H54 (cell line): ENCODE measurements at regions not wholly inside any gene's neighbourhood (a gene's known extent, or its start where the extent isn't known, plus 50 kb on each side); places are given as distances from the start of the nearest gene placed in this dataset.

Source experiments
- DNase-seq: peaks from one replicate; pipeline ENCODE4 v3.0.0; 2011; ENCODE audit warnings: low spot score, mixed read lengths; ENCODE audit not compliant: insufficient read length
- FAIRE-seq: peaks from 3 replicates; lab custom pipeline; 2011; peaks lifted over from hg19 to GRCh38; lab: Jason Lieb, UNC
- POLR2A ChIP-seq: IDR thresholded peaks from 2 replicates; pipeline ENCODE4 v1.6.1; 2011; ENCODE audit warnings: low read depth, mild to moderate bottlenecking, low read length

GRCh38 chr1:55323760-55324159 is 108.6 kb upstream of the USP24 start:
- TF ChIP-seq POLR2A: no peak
- FAIRE-seq: no peak

GRCh38 chr1:55322842-55323241 is 107.7 kb upstream of the USP24 start:
- no peak for TF ChIP-seq POLR2A
- no peak for FAIRE-seq
- DNase-seq: no peak

More at GRCh38 chr1:55323760-55324159, 108.6 kb upstream of the USP24 start:
- DNase-seq: no peak

- no peak for TF ChIP-seq POLR2A
- no peak for DNase-seq
- no peak for FAIRE-seq
Measured at GRCh38 chr1:55321942-55322341, 106.8 kb upstream of the USP24 start.

GRCh38 chr1:55320891-55321290 is 105.7 kb upstream of the USP24 start:
- FAIRE-seq (no peak), DNase-seq (no peak)
- no peak for TF ChIP-seq POLR2A

- no peak for DNase-seq
- no peak for FAIRE-seq
- no peak for TF ChIP-seq POLR2A
Measured at GRCh38 chr1:55318116-55318817, 103.1 kb upstream of the USP24 start.

GRCh38 chr1:55317673-55318072 is 102.5 kb upstream of the USP24 start:
- FAIRE-seq: no peak
- DNase-seq: no peak
- no peak for TF ChIP-seq POLR2A

GRCh38 chr1:55316947-55317662 is 101.9 kb upstream of the USP24 start:
- no peak for TF ChIP-seq POLR2A
- no peak for DNase-seq
- no peak for FAIRE-seq

GRCh38 chr1:55316502-55316901 is 101.3 kb upstream of the USP24 start:
- no peak for TF ChIP-seq POLR2A
- DNase-seq (no peak), FAIRE-seq (no peak)

- FAIRE-seq: no peak
- DNase-seq: no peak
Measured at GRCh38 chr1:55315552-55315951, 100.4 kb upstream of the USP24 start.

GRCh38 chr1:55314740-55315139 is 99.6 kb upstream of the USP24 start:
- no peak for FAIRE-seq

More at GRCh38 chr1:55315552-55315951, 100.4 kb upstream of the USP24 start:
- TF ChIP-seq POLR2A: no peak

GRCh38 chr1:55313903-55314302 is 98.7 kb upstream of the USP24 start:
- DNase-seq: no peak
- FAIRE-seq: no peak
- TF ChIP-seq POLR2A: no peak

More at GRCh38 chr1:55314740-55315139, 99.6 kb upstream of the USP24 start:
- TF ChIP-seq POLR2A: no peak
- DNase-seq: no peak

GRCh38 chr1:55311979-55312378 is 96.8 kb upstream of the USP24 start:
- DNase-seq: no peak
- TF ChIP-seq POLR2A: no peak
- no peak for FAIRE-seq

- FAIRE-seq: no peak
- TF ChIP-seq POLR2A: no peak
- DNase-seq: peak; percentile 22
Measured at GRCh38 chr1:55311057-55311641, 96.0 kb upstream of the USP24 start.

GRCh38 chr1:55310505-55310971 is 95.4 kb upstream of the USP24 start:
- DNase-seq (peak; percentile 75), FAIRE-seq (peak; percentile 88)

More at GRCh38 chr1:55310505-55310971, 95.4 kb upstream of the USP24 start:
- no peak for TF ChIP-seq POLR2A
